ENCODE measurements at regions not wholly inside any gene's neighbourhood (a gene's known extent, or its start where the extent isn't known, plus 50 kb on each side); places are given as distances from the start of the nearest gene placed in this dataset.

- DNase-seq (ENCODE audit: low spot score): peak; percentile 17
- CTCF ChIA-PET: interaction anchor here (0.5 to 1.7 kb wide), 13 partner anchors 10 to 1956 kb away, joined by 3 to 6 read pairs (median 3); no protein-coding TSS in a partner anchor
- POLR2A ChIA-PET (ENCODE audit: low non-redundant PET): no interaction called here
- no peak overlapping the region for H3K27ac ChIP-seq
- TF ChIP-seq CTCF (conservative IDR thresholded peaks at IDR 0.05; ENCODE audit: low read depth): peak; percentile 59
Measured at GRCh38 chr13:89695343-89696257, 1651.9 kb upstream of the MIR17HG start.

GRCh38 chr13:89701913-89702312 lies 1645.6 kb upstream of the MIR17HG start:
- no peak overlapping the region for H3K27ac ChIP-seq
- DNase-seq (ENCODE audit: low spot score): no peak
- TF ChIP-seq CTCF (conservative IDR thresholded peaks at IDR 0.05; ENCODE audit: low read depth): no peak
- CTCF ChIA-PET: interaction anchor here (0.7 kb wide), 1 partner anchor 9 kb away, joined by 3 read pairs; no protein-coding TSS in a partner anchor
- POLR2A ChIA-PET (ENCODE audit: low non-redundant PET): no interaction called here

GRCh38 chr13:89704040-89704439 lies 1643.4 kb upstream of the MIR17HG start:
- no peak for TF ChIP-seq CTCF (conservative IDR thresholded peaks at IDR 0.05; ENCODE audit: low read depth)
- CTCF ChIA-PET: interaction anchor here (0.7 kb wide), 1 partner anchor 531 kb away, joined by 3 read pairs; no protein-coding TSS in a partner anchor
- no peak overlapping the region for H3K27ac ChIP-seq
- DNase-seq (ENCODE audit: low spot score): no peak
- POLR2A ChIA-PET (ENCODE audit: low non-redundant PET): no interaction called here

- CTCF ChIA-PET: no interaction called here
- POLR2A ChIA-PET (ENCODE audit: low non-redundant PET): no interaction called here
- no peak for DNase-seq (ENCODE audit: low spot score)
- no peak for TF ChIP-seq CTCF (conservative IDR thresholded peaks at IDR 0.05; ENCODE audit: low read depth)
- H3K27ac ChIP-seq: no peak overlapping the region
Measured at GRCh38 chr13:89708013-89708412, 1639.5 kb upstream of the MIR17HG start.

GRCh38 chr13:89721216-89721615 lies 1626.3 kb upstream of the MIR17HG start:
- H3K27ac ChIP-seq: no peak overlapping the region
- DNase-seq (ENCODE audit: low spot score): no peak
- ChIA-PET POLR2A (ENCODE audit: low non-redundant PET) (no interaction called here), CTCF (no interaction called here)
- TF ChIP-seq CTCF (conservative IDR thresholded peaks at IDR 0.05; ENCODE audit: low read depth): no peak

GRCh38 chr13:89726690-89727435 lies 1620.6 kb upstream of the MIR17HG start:
- CTCF ChIA-PET: interaction anchor here (0.6 to 0.7 kb wide), 2 partner anchors 16 to 112 kb away, joined by 3 read pairs; no protein-coding TSS in a partner anchor
- no peak overlapping the region for H3K27ac ChIP-seq
- peak; percentile 63 for DNase-seq (ENCODE audit: low spot score)
- POLR2A ChIA-PET (ENCODE audit: low non-redundant PET): no interaction called here
- TF ChIP-seq CTCF (conservative IDR thresholded peaks at IDR 0.05; ENCODE audit: low read depth): no peak

Data from RWPE1 (cell line).